Liver (tissue), 3 donors: ENCODE measurements at regions not wholly inside any gene's neighbourhood (a gene's known extent, or its start where the extent isn't known, plus 50 kb on each side); places are given as distances from the start of the nearest gene placed in this dataset.

Experiments used
- ATF3 ChIP-seq: IDR thresholded peaks from 2 replicates; pipeline ENCODE4 v1.6.1; 2016; ENCODE audit warnings: antibody characterized with exemption
- EGR1 ChIP-seq, 2 donors: IDR thresholded peaks; 2 replicates each; pipeline ENCODE4 v1.6.1; 2016 to 2018; ENCODE audit warnings: antibody characterized with exemption in 2 of 2, low read depth in 2 of 2
- FOXA1 ChIP-seq: IDR thresholded peaks from 2 replicates; pipeline ENCODE4 v1.6.1; 2016; ENCODE audit warnings: antibody characterized with exemption
- GABPA ChIP-seq, 2 donors: IDR thresholded peaks in 1 of 2; conservative IDR thresholded peaks in 1 of 2; 2 replicates each; pipeline ENCODE4 v1.6.1; 2016; ENCODE audit warnings: antibody characterized with exemption in 2 of 2, mild to moderate bottlenecking in 1 of 2, moderate library complexity in 1 of 2
- JUND ChIP-seq, 2 donors: IDR thresholded peaks; 2 replicates each; pipeline ENCODE4 v1.6.1; 2016; ENCODE audit warnings: antibody characterized with exemption in 2 of 2
- MAX ChIP-seq: IDR thresholded peaks from 2 replicates; pipeline ENCODE4 v1.6.1; 2016; ENCODE audit warnings: antibody characterized with exemption
- NR2F2 ChIP-seq: IDR thresholded peaks from 2 replicates; pipeline ENCODE4 v1.6.1; 2016; ENCODE audit warnings: antibody characterized with exemption
- RAD21 ChIP-seq, 2 donors: IDR thresholded peaks; 2 replicates each; pipeline ENCODE4 v1.6.1; 2016; ENCODE audit warnings: antibody characterized with exemption in 2 of 2, mild to moderate bottlenecking in 2 of 2
- SP1 ChIP-seq: IDR thresholded peaks from 2 replicates; pipeline ENCODE4 v1.6.1; 2018; ENCODE audit warnings: antibody characterized with exemption, mild to moderate bottlenecking
- TAF1 ChIP-seq: conservative IDR thresholded peaks from 2 replicates; pipeline ENCODE4 v1.6.1; 2016; ENCODE audit warnings: antibody characterized with exemption, mild to moderate bottlenecking
- YY1 ChIP-seq: IDR thresholded peaks from 2 replicates; pipeline ENCODE4 v1.6.1; 2016; ENCODE audit warnings: antibody characterized with exemption, mild to moderate bottlenecking
- TF ChIP-seq, protein P1 (sequence below): fragments of 150-350 bp; IDR thresholded peaks from 2 replicates; pipeline ENCODE4 v1.5.1; 2017; ENCODE audit warnings: improper control_type of control experiment, low read depth, low read length; ENCODE audit not compliant: missing input control
- TF ChIP-seq, protein P2 (sequence below): IDR thresholded peaks from 2 replicates; pipeline ENCODE4 v1.6.1; 2016; ENCODE audit warnings: antibody characterized with exemption, mild to moderate bottlenecking
- donor health status: healthy.
- donor health status: healthy.

- TF ChIP-seq, protein P1, sequence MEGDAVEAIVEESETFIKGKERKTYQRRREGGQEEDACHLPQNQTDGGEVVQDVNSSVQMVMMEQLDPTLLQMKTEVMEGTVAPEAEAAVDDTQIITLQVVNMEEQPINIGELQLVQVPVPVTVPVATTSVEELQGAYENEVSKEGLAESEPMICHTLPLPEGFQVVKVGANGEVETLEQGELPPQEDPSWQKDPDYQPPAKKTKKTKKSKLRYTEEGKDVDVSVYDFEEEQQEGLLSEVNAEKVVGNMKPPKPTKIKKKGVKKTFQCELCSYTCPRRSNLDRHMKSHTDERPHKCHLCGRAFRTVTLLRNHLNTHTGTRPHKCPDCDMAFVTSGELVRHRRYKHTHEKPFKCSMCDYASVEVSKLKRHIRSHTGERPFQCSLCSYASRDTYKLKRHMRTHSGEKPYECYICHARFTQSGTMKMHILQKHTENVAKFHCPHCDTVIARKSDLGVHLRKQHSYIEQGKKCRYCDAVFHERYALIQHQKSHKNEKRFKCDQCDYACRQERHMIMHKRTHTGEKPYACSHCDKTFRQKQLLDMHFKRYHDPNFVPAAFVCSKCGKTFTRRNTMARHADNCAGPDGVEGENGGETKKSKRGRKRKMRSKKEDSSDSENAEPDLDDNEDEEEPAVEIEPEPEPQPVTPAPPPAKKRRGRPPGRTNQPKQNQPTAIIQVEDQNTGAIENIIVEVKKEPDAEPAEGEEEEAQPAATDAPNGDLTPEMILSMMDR = no peak
- TF ChIP-seq RAD21 (IDR thresholded peaks at IDR 0.05) (no peak), ATF3 (no peak), NR2F2 (no peak), JUND (IDR thresholded peaks at IDR 0.05) (no peak), FOXA1 (no peak), MAX (no peak), YY1 (no peak), TAF1 (no peak), SP1 (no peak), GABPA (IDR thresholded peaks at IDR 0.05 in 1 of 2, conservative IDR thresholded peaks at IDR 0.05 in 1 of 2) (no peak), EGR1 (IDR thresholded peaks at IDR 0.05; ENCODE audit: low read depth in 2 of 2) (no peak)
- TF ChIP-seq, protein P2, sequence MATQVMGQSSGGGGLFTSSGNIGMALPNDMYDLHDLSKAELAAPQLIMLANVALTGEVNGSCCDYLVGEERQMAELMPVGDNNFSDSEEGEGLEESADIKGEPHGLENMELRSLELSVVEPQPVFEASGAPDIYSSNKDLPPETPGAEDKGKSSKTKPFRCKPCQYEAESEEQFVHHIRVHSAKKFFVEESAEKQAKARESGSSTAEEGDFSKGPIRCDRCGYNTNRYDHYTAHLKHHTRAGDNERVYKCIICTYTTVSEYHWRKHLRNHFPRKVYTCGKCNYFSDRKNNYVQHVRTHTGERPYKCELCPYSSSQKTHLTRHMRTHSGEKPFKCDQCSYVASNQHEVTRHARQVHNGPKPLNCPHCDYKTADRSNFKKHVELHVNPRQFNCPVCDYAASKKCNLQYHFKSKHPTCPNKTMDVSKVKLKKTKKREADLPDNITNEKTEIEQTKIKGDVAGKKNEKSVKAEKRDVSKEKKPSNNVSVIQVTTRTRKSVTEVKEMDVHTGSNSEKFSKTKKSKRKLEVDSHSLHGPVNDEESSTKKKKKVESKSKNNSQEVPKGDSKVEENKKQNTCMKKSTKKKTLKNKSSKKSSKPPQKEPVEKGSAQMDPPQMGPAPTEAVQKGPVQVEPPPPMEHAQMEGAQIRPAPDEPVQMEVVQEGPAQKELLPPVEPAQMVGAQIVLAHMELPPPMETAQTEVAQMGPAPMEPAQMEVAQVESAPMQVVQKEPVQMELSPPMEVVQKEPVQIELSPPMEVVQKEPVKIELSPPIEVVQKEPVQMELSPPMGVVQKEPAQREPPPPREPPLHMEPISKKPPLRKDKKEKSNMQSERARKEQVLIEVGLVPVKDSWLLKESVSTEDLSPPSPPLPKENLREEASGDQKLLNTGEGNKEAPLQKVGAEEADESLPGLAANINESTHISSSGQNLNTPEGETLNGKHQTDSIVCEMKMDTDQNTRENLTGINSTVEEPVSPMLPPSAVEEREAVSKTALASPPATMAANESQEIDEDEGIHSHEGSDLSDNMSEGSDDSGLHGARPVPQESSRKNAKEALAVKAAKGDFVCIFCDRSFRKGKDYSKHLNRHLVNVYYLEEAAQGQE = no peak
Measured at GRCh38 chr14:53367644-53368026, 214.5 kb upstream of the DDHD1 start.
